ENCODE measurements at regions not wholly inside any gene's neighbourhood (a gene's known extent, or its start where the extent isn't known, plus 50 kb on each side); places are given as distances from the start of the nearest gene placed in this dataset.
"Not testable (repeated sequence)": the region's sequence is repeated elsewhere in the genome, so short reads cannot be mapped to it uniquely, and the experiment has no call there.

DNA sequence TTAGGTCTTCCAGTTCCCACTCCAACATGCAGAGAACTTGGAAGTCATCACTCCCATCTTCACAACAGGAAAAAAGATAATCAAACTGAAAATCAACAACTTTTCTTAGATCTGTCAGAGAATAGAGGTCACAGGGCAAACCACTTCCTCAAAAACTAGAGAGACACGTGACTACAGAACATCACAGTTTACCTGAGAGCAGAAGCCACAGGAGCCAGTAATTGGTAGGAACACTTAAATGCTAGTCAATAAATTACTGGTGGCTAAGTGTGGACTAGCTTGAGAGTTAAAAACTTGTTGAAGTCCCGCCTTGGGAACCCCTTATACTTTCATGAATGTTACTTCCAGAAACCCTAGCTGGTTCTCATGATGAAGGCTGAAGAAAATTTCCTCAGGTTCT is 81.1 kb downstream of the THSD1 start:
- H3K4me3 ChIP-seq (ENCODE audit: low read depth, low read length); DNase-seq (ENCODE audit: low read depth); in situ Hi-C loops (cut with HindIII; ENCODE audit: low sequenced_read_pairs): not testable (repeated sequence)

DNA sequence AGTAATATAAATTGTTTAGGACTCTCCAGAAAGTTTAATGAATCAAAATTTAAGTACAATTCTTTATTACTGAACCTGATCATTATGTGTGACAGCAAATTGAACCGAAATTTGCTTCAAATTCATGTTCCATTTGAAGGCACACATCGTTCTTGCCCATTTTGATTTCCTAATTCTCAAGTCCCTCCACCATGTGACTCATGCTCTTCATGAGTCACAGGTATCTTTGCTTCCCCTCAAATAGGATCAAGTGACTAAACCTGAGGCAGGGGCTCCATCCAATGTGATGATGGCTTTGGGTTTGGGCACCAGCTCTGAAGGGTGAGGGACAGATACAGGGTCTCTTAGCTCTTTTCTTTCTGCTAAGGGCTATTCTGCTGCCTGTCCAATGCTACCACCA is 86.1 kb downstream of the THSD1 start:
- in situ Hi-C loops (cut with HindIII; ENCODE audit: low sequenced_read_pairs), result no loop called here
- DNase-seq (ENCODE audit: low read depth), result no peak
- no peak overlapping the region for H3K4me3 ChIP-seq (ENCODE audit: low read depth, low read length)
- TF ChIP-seq, protein P1, sequence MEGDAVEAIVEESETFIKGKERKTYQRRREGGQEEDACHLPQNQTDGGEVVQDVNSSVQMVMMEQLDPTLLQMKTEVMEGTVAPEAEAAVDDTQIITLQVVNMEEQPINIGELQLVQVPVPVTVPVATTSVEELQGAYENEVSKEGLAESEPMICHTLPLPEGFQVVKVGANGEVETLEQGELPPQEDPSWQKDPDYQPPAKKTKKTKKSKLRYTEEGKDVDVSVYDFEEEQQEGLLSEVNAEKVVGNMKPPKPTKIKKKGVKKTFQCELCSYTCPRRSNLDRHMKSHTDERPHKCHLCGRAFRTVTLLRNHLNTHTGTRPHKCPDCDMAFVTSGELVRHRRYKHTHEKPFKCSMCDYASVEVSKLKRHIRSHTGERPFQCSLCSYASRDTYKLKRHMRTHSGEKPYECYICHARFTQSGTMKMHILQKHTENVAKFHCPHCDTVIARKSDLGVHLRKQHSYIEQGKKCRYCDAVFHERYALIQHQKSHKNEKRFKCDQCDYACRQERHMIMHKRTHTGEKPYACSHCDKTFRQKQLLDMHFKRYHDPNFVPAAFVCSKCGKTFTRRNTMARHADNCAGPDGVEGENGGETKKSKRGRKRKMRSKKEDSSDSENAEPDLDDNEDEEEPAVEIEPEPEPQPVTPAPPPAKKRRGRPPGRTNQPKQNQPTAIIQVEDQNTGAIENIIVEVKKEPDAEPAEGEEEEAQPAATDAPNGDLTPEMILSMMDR (IDR thresholded peaks at IDR 0.05; ENCODE audit: low read depth, low read length, missing control alignments), result no peak

DNA sequence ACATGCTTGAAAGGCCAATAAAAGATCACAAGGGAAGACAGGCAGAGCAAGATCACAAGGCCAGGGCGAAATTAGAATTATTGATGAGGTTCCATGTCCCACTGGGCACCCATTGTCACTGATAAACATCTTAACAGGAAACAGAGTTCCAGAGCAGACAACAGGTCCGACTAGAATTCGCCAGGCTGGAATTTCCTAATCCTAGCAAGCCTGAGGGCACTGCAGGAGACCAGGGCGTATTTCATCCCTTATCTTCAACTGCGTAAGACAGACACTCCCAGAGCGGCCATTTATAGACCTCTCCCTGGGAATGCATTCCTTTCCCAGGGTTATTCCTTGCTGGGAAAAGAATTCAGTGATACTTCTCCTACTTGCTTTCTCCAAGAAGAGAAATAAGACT is 96.1 kb downstream of the THSD1 start:
- in situ Hi-C loops (cut with HindIII; ENCODE audit: low sequenced_read_pairs); H3K4me3 ChIP-seq (ENCODE audit: low read depth, low read length); DNase-seq (ENCODE audit: low read depth): not testable (repeated sequence)

DNA sequence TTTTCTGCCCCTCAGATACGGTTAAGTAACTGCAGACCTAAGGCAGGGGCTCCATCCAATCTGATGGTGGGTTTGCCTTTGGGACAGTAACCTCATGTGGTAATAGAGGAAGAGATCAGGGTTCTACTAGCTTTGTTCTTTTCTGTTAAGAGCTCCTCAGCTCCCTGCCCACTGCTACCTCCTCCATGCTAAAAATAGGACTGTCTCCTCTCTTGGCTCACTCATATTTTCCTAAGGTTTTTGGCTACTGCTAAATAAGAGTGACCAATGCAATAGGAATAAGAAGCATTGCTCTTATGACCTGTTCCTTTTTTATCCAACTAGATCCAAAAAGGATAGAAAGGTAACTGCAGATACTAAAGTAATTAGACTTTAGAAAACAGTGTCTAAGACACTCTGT is 99.6 kb downstream of the THSD1 start:
- in situ Hi-C loops (cut with HindIII; ENCODE audit: low sequenced_read_pairs); DNase-seq (ENCODE audit: low read depth); H3K4me3 ChIP-seq (ENCODE audit: low read depth, low read length): not testable (repeated sequence)

DNA sequence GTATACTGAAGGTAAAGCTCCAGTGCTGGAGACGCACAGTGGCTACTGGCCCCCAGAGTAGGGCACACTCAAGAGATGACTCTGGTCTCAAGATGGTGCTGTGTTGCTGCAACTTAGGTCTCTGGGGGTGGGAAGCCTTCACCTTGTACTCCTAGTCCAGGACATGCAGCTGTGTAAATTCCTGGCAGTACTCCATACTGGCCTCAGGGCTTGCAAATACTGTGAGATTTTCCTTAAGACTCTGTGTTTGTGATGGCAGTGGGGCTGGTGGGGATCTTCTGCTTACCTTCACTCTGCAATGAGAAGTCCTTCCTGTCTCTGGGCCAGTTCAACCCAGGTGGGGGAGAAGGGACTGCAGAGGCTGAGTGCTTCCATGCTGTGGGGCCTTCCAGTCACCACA is 102.9 kb downstream of the THSD1 start:
- in situ Hi-C loops (cut with HindIII; ENCODE audit: low sequenced_read_pairs); H3K4me3 ChIP-seq (ENCODE audit: low read depth, low read length); DNase-seq (ENCODE audit: low read depth): not testable (repeated sequence)

DNA sequence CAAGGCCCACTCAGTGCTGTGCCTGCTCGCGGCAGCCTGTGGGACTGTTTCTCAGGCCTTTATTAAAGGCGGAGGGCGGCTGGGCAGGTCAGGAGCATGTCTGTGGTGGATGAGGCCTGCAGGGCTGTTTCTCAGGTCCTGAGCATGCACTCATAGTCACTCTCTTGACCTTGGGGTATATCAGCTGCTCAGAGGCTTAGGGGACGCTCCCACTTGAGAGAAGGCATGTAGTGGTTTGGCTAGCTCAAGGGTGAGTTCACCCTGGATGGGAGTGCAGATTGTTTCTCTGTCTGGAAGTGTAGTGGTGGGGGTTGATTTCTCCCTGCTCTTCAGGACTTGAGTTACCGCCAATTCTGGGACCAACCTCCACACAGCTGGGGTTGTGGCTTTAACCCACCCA is 103.3 kb downstream of the THSD1 start:
- in situ Hi-C loops (cut with HindIII; ENCODE audit: low sequenced_read_pairs); DNase-seq (ENCODE audit: low read depth); H3K4me3 ChIP-seq (ENCODE audit: low read depth, low read length): not testable (repeated sequence)

DNA sequence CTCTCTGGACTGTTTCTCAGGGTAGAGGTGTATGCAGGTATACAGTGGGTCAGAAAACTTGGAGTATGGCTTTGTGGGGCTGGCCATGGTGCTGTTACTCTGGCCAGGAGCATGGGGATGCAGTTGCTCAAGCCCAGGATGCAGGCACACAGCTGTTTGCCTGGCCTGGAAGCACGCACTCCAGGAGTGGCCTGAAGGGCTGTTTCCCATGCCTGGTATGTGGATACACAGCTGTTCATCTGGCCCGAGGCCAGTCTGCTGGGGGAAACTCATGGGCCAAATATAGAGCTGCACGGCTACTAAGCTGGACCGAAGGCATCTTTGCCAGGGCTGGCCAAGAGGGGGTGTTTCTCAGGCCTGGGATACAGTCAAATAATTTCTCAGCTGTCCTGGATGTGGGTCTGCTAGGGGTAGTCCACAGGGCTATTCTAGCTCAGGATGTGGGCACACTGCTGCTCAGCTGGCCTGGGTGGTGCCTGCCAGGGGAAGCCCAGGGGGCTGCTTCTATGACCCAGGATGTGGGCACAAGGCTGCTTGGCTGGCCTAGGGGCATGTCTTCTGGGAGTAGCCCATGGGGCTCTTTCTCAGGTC is 104.1 kb downstream of the THSD1 start:
- DNase-seq (ENCODE audit: low read depth); in situ Hi-C loops (cut with HindIII; ENCODE audit: low sequenced_read_pairs); H3K4me3 ChIP-seq (ENCODE audit: low read depth, low read length): not testable (repeated sequence)

DNA sequence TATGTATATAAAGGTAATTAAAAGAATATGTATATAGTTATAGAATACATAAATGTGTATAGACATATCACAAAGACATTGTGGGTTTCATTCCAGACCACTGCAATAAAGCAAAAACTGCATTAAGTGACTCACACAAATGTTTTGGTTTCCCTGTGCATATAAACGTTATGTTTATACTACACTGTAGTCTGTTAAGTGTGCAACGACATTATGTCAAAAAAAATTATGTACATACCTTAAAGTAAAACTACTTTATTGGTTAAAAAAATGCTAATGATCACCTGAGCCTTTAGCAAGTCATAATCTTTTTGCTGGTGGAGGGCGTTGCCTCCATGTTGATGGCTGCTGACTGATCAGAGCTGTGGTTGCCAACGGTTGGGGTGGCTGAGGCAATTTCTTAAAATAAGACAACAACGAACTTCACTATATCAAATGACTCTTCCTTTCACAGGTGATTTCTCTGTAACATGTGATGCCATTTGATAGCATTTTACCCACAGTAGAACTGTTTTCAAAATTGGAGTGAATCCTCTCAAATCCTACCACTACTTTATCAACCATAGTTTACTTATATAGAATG is 107.8 kb downstream of the THSD1 start:
- DNase-seq (ENCODE audit: low read depth); in situ Hi-C loops (cut with HindIII; ENCODE audit: low sequenced_read_pairs); H3K4me3 ChIP-seq (ENCODE audit: low read depth, low read length): not testable (repeated sequence)

DNA sequence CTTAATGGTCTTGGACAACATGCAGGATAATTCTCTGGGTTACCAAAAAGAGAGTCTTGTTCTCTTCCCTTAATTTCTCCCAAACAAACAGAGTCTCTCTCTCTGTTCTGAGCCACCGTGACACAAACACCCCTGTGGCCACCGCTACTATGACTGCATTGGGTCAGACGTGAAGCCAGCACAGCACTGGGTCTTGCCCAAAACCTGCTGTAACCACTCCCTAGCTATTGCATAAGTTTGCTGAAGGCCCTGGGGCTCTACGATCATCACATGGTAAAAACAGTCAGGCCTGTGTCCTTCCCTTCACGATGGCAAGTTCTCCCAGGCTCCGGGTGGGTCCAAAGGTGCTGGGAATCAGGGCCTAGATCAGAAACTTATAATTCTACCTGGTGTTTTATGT is 117.1 kb downstream of the THSD1 start:
- DNase-seq (ENCODE audit: low read depth); H3K4me3 ChIP-seq (ENCODE audit: low read depth, low read length); in situ Hi-C loops (cut with HindIII; ENCODE audit: low sequenced_read_pairs): not testable (repeated sequence)

DNA sequence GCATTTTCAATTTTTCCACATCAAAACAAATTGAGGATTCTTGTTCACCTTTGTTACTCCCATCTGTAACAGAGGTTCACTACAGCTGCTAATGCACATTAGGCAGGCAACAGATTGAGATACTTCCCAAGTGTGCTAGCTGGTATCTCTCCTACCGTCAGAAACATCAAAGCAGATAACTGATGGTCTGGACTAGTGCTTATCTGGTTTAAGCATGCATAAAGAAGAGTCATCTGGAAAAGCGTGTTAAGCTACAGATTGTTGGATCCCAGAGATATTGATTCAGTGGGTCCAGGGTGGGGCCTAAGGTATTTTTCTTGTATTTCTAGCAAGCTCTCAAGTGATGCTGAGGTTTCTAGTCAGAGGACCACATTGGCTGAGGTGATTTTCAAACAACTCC is 122.0 kb upstream of the NEK3 start:
- H3K4me3 ChIP-seq (ENCODE audit: low read depth, low read length); DNase-seq (ENCODE audit: low read depth); in situ Hi-C loops (cut with HindIII; ENCODE audit: low sequenced_read_pairs): not testable (repeated sequence)

DNA sequence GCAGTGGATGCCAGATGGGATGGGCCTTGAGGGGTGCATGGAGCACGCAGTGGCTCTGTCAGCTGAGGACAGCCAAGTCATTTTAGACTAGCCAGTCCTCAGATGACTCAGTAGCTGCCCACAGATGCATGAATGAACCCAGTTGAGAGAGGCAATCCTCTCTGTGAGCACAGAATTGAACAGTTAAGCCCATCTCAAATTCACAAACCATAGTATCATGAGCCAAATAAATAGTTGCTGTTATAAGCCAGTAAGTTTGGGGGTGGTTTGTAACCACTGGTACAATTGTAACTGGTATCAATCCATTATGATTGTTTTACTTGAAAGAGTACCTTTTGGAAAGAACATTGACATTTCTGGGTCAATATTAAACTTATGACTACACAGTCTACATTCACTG is 120.0 kb upstream of the NEK3 start:
- H3K4me3 ChIP-seq (ENCODE audit: low read depth, low read length); DNase-seq (ENCODE audit: low read depth); in situ Hi-C loops (cut with HindIII; ENCODE audit: low sequenced_read_pairs): not testable (repeated sequence)

DNA sequence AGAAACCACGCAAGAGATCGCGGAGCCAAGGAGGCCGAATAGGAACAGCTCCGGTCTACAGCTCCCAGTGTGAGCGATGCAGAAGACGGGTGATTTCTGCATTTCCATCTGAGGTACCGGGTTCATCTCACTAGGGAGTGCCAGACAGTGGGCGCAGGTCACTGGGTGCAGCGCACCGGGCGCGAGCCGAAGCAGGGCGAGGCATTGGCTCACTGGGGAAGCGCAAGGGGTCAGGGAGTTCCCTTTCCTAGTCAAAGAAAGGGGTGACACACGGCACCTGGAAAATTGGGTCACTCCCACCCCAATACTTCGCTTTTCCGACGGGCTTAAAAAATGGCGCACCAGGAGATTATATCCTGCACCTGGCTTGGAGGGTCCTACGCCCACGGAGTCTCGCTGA is 94.9 kb upstream of the NEK3 start:
- DNase-seq (ENCODE audit: low read depth); in situ Hi-C loops (cut with HindIII; ENCODE audit: low sequenced_read_pairs): not testable (repeated sequence)

DNA sequence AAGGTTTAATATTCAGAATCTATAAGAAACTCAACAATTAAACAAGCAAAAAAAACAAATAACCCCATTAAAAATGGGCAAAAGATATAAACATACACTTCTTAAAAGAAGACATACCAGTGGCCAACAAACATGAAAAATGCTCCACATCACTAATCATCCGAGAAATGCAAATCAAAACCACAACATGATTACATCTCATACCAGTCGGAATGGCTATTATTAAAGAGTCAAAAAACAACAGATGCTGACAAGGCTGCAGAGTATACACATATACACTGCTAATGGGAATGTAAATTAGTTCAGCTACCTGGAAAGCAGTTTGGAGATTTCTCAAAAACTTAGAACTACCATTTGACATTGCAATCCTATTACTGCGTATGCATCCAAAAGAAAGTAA is 81.4 kb upstream of the NEK3 start:
- DNase-seq (ENCODE audit: low read depth); H3K4me3 ChIP-seq (ENCODE audit: low read depth, low read length); in situ Hi-C loops (cut with HindIII; ENCODE audit: low sequenced_read_pairs): not testable (repeated sequence)

More for the DNA sequence above, 94.9 kb upstream of the NEK3 start:
- not testable (repeated sequence) for H3K4me3 ChIP-seq (ENCODE audit: low read depth, low read length)

Measured in astrocyte of the cerebellum (primary cell).